GM12878 (cell line): ENCODE measurements at regions not wholly inside any gene's neighbourhood (a gene's known extent, or its start where the extent isn't known, plus 50 kb on each side); places are given as distances from the start of the nearest gene placed in this dataset.
A peak's percentile ranks its signal among the peaks of the same experiment; 100 is the strongest.

Experiments used
- ATAC-seq: fragments of 200-7000 bp; cut with Tn5 transposase; 3 replicates; pipeline ENCODE4 v1.9.1; 2020; ENCODE audit warnings: mild to moderate bottlenecking, moderate library complexity
- BruUV-seq: library from RNA; stranded (reverse); fragments of 400-500 nt; replicated peaks from 2 replicates; lab custom pipeline; 2021; lab: Mats Ljungman, UMichigan
- CTCF ChIA-PET: fragments of 300-600 bp; sonication (Branson Sonifier 250); formaldehyde crosslinking; extraction: SDS; loops from one replicate; lab custom pipeline; 2021; ENCODE audit warnings: inconsistent platforms; lab: Yijun Ruan, JAX
- POLR2A ChIA-PET: fragments of 350-600 bp; formaldehyde crosslinking; extraction: SDS; loops from one replicate; lab custom pipeline; 2021; ENCODE audit warnings: inconsistent platforms; lab: Charles Lee
- RAD21 ChIA-PET: fragments of 300-600 bp; sonication (Branson Sonifier 250); formaldehyde crosslinking; loops from one replicate; lab custom pipeline; 2023; ENCODE audit warnings: antibody characterized with exemption; ENCODE audit not compliant: unreplicated experiment; lab: Charles Lee
- SMC1A ChIA-PET: fragments of 300-600 bp; sonication (Branson Sonifier 250); formaldehyde crosslinking; loops from one replicate; lab custom pipeline; 2023; ENCODE audit not compliant: unreplicated experiment, uncharacterized antibody; lab: Charles Lee
- DNase-seq: peaks from one replicate; pipeline ENCODE4 v3.0.0-alpha.2; 2011; ENCODE audit warnings: low read depth, low spot score
- FAIRE-seq: peaks from 3 replicates; lab custom pipeline; 2011; peaks lifted over from hg19 to GRCh38; lab: Jason Lieb, UNC
- H2AFZ ChIP-seq: 2 replicates; pipeline ENCODE4 v1.6.0; 2011; ENCODE audit warnings: low read depth, low read length, control low read depth; ENCODE audit not compliant: control insufficient read depth
- H3K27ac ChIP-seq: 2 replicates; pipeline ENCODE4 v1.5.1; 2011; ENCODE audit warnings: control low read depth; ENCODE audit not compliant: control insufficient read depth, insufficient read depth
- H3K27me3 ChIP-seq, 2 experiments: replicated peaks in 1 of 2; 2 replicates each; pipeline versions ENCODE4 v1.6.0 to v1.6.1; 2011; ENCODE audit warnings: low read length in 1 of 2; ENCODE audit not compliant: control insufficient read depth in 2 of 2, insufficient read depth in 2 of 2
- H3K36me3 ChIP-seq, 2 experiments: 2 replicates each; pipeline ENCODE4 v1.5.1; 2011; ENCODE audit warnings: low read length in 1 of 2; ENCODE audit not compliant: control insufficient read depth in 2 of 2, insufficient read depth in 2 of 2
- H3K4me1 ChIP-seq: 2 replicates; pipeline ENCODE4 v1.6.1; 2011; ENCODE audit warnings: mild to moderate bottlenecking, low read length, moderate library complexity, mixed read lengths; ENCODE audit not compliant: control insufficient read depth, insufficient read depth
- H3K4me2 ChIP-seq: 2 replicates; pipeline ENCODE4 v1.6.0; 2011; ENCODE audit warnings: control low read depth; ENCODE audit not compliant: control insufficient read depth, insufficient read depth
- H3K4me3 ChIP-seq: fragments of 200-600 bp; sonication (generic); 2 replicates; pipeline ENCODE4 v1.5.1; 2016
- H3K79me2 ChIP-seq: 2 replicates; pipeline ENCODE4 v1.6.0; 2011; ENCODE audit warnings: low read length; ENCODE audit not compliant: control insufficient read depth, insufficient read depth
- H3K9ac ChIP-seq: 2 replicates; pipeline ENCODE4 v1.8.0; 2011; ENCODE audit warnings: low read length, control low read depth, mixed read lengths; ENCODE audit not compliant: control insufficient read depth, insufficient read depth
- H3K9me3 ChIP-seq: replicated peaks from 3 replicates; pipeline ENCODE4 v1.5.1; 2011; ENCODE audit warnings: mild to moderate bottlenecking, low read length; ENCODE audit not compliant: control insufficient read depth, insufficient read depth
- H4K20me1 ChIP-seq: 2 replicates; pipeline ENCODE4 v1.6.0; 2011; ENCODE audit not compliant: control insufficient read depth, insufficient read depth
- CTCF ChIP-seq, 3 experiments: IDR thresholded peaks in 2 of 3; conservative IDR thresholded peaks in 1 of 3; 2 replicates each; pipeline ENCODE4 v1.5.1; 2011; ENCODE audit warnings: low read depth in 3 of 3, low read length in 3 of 3, mild to moderate bottlenecking in 3 of 3, control low read depth in 2 of 3, moderate library complexity in 2 of 3, inconsistent platforms in 1 of 3, mixed read lengths in 1 of 3; ENCODE audit not compliant: control insufficient read depth in 2 of 3, insufficient read depth in 1 of 3; ENCODE audit errors: extremely low read depth in 1 of 3
- IRF5 ChIP-seq: fragments of 450-650 bp; IDR thresholded peaks from 2 replicates; pipeline ENCODE4 v1.6.1; 2017; ENCODE audit warnings: borderline replicate concordance
- MEF2B ChIP-seq: fragments of 450-650 bp; IDR thresholded peaks from 2 replicates; pipeline ENCODE4 v1.6.1; 2018; ENCODE audit warnings: mild to moderate bottlenecking, moderate library complexity; ENCODE audit not compliant: partially characterized antibody, poor library complexity, severe bottlenecking
- POU2F2 ChIP-seq: IDR thresholded peaks from 3 replicates; pipeline ENCODE4 v1.6.1; 2011; ENCODE audit warnings: low read depth, mild to moderate bottlenecking, low read length, borderline replicate concordance
- RAD21 ChIP-seq: IDR thresholded peaks from 2 replicates; pipeline ENCODE4 v1.6.1; 2011; ENCODE audit warnings: mild to moderate bottlenecking, low read depth, low read length, moderate library complexity; ENCODE audit not compliant: insufficient read depth
- RUNX3 ChIP-seq: IDR thresholded peaks from 2 replicates; pipeline ENCODE4 v1.6.1; 2012; ENCODE audit warnings: low read length, inconsistent platforms
- SMAD5 ChIP-seq: IDR thresholded peaks from 2 replicates; pipeline ENCODE4 v1.6.1; 2016; ENCODE audit warnings: antibody characterized with exemption, low read depth
- ZBED1 ChIP-seq: IDR thresholded peaks from 2 replicates; pipeline ENCODE4 v1.6.1; 2016; ENCODE audit warnings: borderline replicate concordance
- ZBTB4 ChIP-seq: fragments of 450-650 bp; formaldehyde crosslinking; IDR thresholded peaks from 2 replicates; pipeline ENCODE4 v1.4.0; 2022; ENCODE audit warnings: mild to moderate bottlenecking, moderate library complexity
- WGBS: methylation state at CpG from one replicate; pipeline ENCODE4 v1.1.6; 2016; ENCODE audit warnings: low lambda C conversion rate; ENCODE audit not compliant: insufficient replicate concordance, insufficient coverage; ENCODE audit errors: missing lambda C conversion rate; 5-methylcytosine and 5-hydroxymethylcytosine counted together
- in situ Hi-C: fragments of 300-500 bp; cut with MboI; formaldehyde crosslinking; loops from 9 replicates; pipeline ENCODE4 v1.14.3; 2018; ENCODE audit warnings: mixed read lengths
- intact Hi-C: fragments of 100-400 bp; cut with micrococcal nuclease; formaldehyde crosslinking; loops from one replicate; pipeline ENCODE4 v1.14.2; 2022; ENCODE audit not compliant: unreplicated experiment

GRCh38 chr1:189237008-189237407 lies 1240.7 kb downstream of the BRINP3 start:
- peak; percentile 27; the same call in 2 of the 3 replicates for ATAC-seq
- H3K4me2 ChIP-seq = no peak overlapping the region
- no peak overlapping the region for H3K9ac ChIP-seq
- H2AFZ ChIP-seq = no peak overlapping the region
- BruUV-seq = no TSS peak
- H4K20me1 ChIP-seq = no peaks in the 10 kb centered on the region
- RAD21 ChIA-PET = no interaction called here
- SMC1A ChIA-PET = interaction anchor here (0.5 kb wide), 1 partner anchor 972 kb away, joined by 3 read pairs; no protein-coding TSS in a partner anchor
- FAIRE-seq = no peak
- no peaks in the 10 kb centered on the region for H3K9me3 ChIP-seq
- no peaks in the 10 kb centered on the region for H3K79me2 ChIP-seq
- POLR2A ChIA-PET = no interaction called here
- H3K27ac ChIP-seq = no peak overlapping the region
- in situ Hi-C loops (no loop called here), intact Hi-C loops (no loop called here)
- no peaks in the 10 kb centered on the region for H3K4me1 ChIP-seq
- H3K4me3 ChIP-seq = no peak overlapping the region
- H3K27me3 ChIP-seq = no peaks in the 10 kb centered on the region
- DNase-seq = no peak
- no peaks in the 10 kb centered on the region for H3K36me3 ChIP-seq
- 28% methylated on average over 3 of the region's 3 CpGs for WGBS
- CTCF ChIA-PET = no interaction called here
- no peak for TF ChIP-seq IRF5
- peak; percentile 41 for TF ChIP-seq MEF2B

- no TSS peak for BruUV-seq
- H3K79me2 ChIP-seq = no peaks in the 10 kb centered on the region
- 28% methylated on average over 18 of the region's 18 CpGs for WGBS
- no peak for ATAC-seq
- H3K36me3 ChIP-seq = no peaks in the 10 kb centered on the region; a peak in 1 of 4 replicates
- H3K4me1 ChIP-seq = no peaks in the 10 kb centered on the region
- ChIA-PET RAD21 (no interaction called here), POLR2A (no interaction called here), SMC1A (no interaction called here), CTCF (no interaction called here)
- no peaks in the 10 kb centered on the region for H4K20me1 ChIP-seq
- no peaks in the 10 kb centered on the region; a peak in 1 of 4 replicates for H3K27me3 ChIP-seq
- H3K9ac ChIP-seq = no peak overlapping the region
- intact Hi-C loops (no loop called here), in situ Hi-C loops (no loop called here)
- H3K9me3 ChIP-seq = no peaks in the 10 kb centered on the region
- no peak overlapping the region for H3K4me2 ChIP-seq
- FAIRE-seq = no peak
- no peak for DNase-seq
- no peak overlapping the region for H3K4me3 ChIP-seq
- H3K27ac ChIP-seq = no peak overlapping the region
- no peak overlapping the region for H2AFZ ChIP-seq
- TF ChIP-seq RUNX3 (no peak), ZBED1 (no peak), SMAD5 (no peak), RAD21 (no peak), ZBTB4 (no peak), CTCF (IDR thresholded peaks at IDR 0.05 in 2 of 3, conservative IDR thresholded peaks at IDR 0.05 in 1 of 3; ENCODE audit: control insufficient read depth in 2 of 3, extremely low read depth in 1 of 3, insufficient read depth in 1 of 3, low read depth in 3 of 3, low read length in 3 of 3) (no peak), POU2F2 (no peak)
Measured at GRCh38 chr1:189253601-189254350, 1223.9 kb downstream of the BRINP3 start.
